HEK293T (cell line): ENCODE measurements at regions not wholly inside any gene's neighbourhood (a gene's known extent, or its start where the extent isn't known, plus 50 kb on each side); places are given as distances from the start of the nearest gene placed in this dataset.

ENCODE experiments used
- CTCF ChIA-PET: fragments of 350-600 bp; formaldehyde crosslinking; extraction: SDS; loops from one replicate; lab custom pipeline; 2021; ENCODE audit warnings: antibody characterized with exemption, inconsistent platforms; lab: Yijun Ruan, JAX
- POLR2A ChIA-PET: fragments of 350-600 bp; formaldehyde crosslinking; extraction: SDS; loops from one replicate; lab custom pipeline; 2020; ENCODE audit warnings: antibody characterized with exemption, inconsistent platforms; lab: Yijun Ruan, JAX
- DNase-seq: peaks from one replicate; pipeline ENCODE4 v3.0.0; 2012; ENCODE audit warnings: mixed read lengths; ENCODE audit errors: extremely low spot score
- ARNT ChIP-seq: fragments of 450-650 bp; IDR thresholded peaks from 2 replicates; pipeline ENCODE4 v1.6.1; 2017; ENCODE audit warnings: mild to moderate bottlenecking
- BHLHE40 ChIP-seq: fragments of 450-650 bp; IDR thresholded peaks from 2 replicates; pipeline ENCODE4 v1.6.1; 2016; ENCODE audit warnings: mild to moderate bottlenecking, moderate library complexity, borderline replicate concordance
- CTBP1 ChIP-seq: fragments of 450-650 bp; IDR thresholded peaks from 2 replicates; pipeline ENCODE4 v1.6.1; 2016; ENCODE audit warnings: borderline replicate concordance
- ELF4 ChIP-seq: fragments of 450-650 bp; IDR thresholded peaks from 2 replicates; pipeline ENCODE4 v1.6.1; 2017; ENCODE audit warnings: antibody characterized with exemption
- FOXA1 ChIP-seq: fragments of 450-650 bp; IDR thresholded peaks from 2 replicates; pipeline ENCODE4 v1.6.1; 2016; ENCODE audit warnings: mild to moderate bottlenecking
- FOXK2 ChIP-seq: fragments of 450-650 bp; IDR thresholded peaks from 2 replicates; pipeline ENCODE4 v1.6.1; 2016; ENCODE audit warnings: mild to moderate bottlenecking
- FOXM1 ChIP-seq: fragments of 450-650 bp; IDR thresholded peaks from 2 replicates; pipeline ENCODE4 v1.6.1; 2017; ENCODE audit warnings: mild to moderate bottlenecking, borderline replicate concordance
- HDGF ChIP-seq: fragments of 450-650 bp; IDR thresholded peaks from 2 replicates; pipeline ENCODE4 v1.6.1; 2017; ENCODE audit warnings: antibody characterized with exemption, borderline replicate concordance
- L3MBTL2 ChIP-seq: fragments of 450-650 bp; conservative IDR thresholded peaks from 2 replicates; pipeline ENCODE4 v1.6.1; 2016; ENCODE audit warnings: mild to moderate bottlenecking
- LEF1 ChIP-seq: fragments of 450-650 bp; IDR thresholded peaks from 2 replicates; pipeline ENCODE4 v1.6.1; 2017; ENCODE audit warnings: mild to moderate bottlenecking, borderline replicate concordance
- NFRKB ChIP-seq: fragments of 450-650 bp; IDR thresholded peaks from 2 replicates; pipeline ENCODE4 v1.6.1; 2016; ENCODE audit warnings: mild to moderate bottlenecking, moderate library complexity
- PKNOX1 ChIP-seq: fragments of 450-650 bp; IDR thresholded peaks from 2 replicates; pipeline ENCODE4 v1.6.1; 2016
- SP1 ChIP-seq: fragments of 450-650 bp; IDR thresholded peaks from 2 replicates; pipeline ENCODE4 v1.6.1; 2017
- SUZ12 ChIP-seq: fragments of 450-650 bp; IDR thresholded peaks from 2 replicates; pipeline ENCODE4 v1.6.1; 2016; ENCODE audit warnings: mild to moderate bottlenecking
- TARDBP ChIP-seq: fragments of 450-650 bp; IDR thresholded peaks from 2 replicates; pipeline ENCODE4 v1.6.1; 2016
- ZNF384 ChIP-seq: fragments of 450-650 bp; IDR thresholded peaks from 2 replicates; pipeline ENCODE4 v1.6.1; 2016

DNA sequence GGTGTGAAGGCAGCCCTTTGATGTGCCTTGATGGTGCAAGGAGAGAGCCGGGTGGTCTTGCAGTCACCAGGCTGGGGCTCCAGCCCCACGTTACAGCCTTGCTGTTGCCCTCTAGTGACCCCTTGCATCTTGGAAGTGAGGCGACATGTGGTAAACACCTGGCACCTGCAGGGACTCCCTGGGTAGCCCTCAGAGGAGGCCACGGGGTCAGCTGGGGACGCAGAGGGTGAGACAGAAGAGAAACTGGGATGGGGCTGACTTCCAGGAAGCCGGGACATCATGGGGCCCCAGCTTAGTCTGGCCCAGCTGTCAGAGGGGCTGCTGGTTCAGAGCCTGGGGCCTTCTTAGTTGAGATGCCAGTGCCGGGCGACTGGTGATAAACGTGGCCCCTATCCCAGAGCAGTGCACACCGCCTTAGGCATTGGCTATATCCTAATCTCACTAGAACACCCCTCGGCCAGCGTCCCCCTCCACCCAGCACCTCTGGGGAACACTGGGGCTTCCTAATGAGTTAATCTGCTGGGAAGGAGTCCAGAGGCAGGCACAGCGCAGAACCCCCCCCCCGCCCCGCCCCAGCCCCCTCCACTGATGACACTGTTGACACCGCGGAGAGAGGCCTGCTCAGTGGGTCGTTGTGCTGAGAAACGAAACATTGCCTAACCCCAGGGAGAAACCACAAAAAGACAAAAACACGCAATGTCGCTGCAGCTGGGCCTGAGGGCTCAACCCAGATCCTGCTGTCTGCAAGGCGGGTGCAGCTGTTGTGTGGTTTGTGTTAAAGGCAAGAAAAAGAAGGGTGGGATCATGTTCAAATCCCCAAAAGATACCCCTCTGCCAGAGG is 60.5 kb upstream of the KLF13 start:
- ChIA-PET CTCF (no interaction called here), POLR2A (no interaction called here)
- no peak for DNase-seq
- no peak for TF ChIP-seq BHLHE40
- TF ChIP-seq HDGF, result no peak
- TF ChIP-seq FOXK2, result no peak
- no peak for TF ChIP-seq SUZ12
- no peak for TF ChIP-seq SP1
- TF ChIP-seq PKNOX1, result no peak
- no peak for TF ChIP-seq CTBP1
- no peak for TF ChIP-seq ZNF384
- TF ChIP-seq FOXA1, result no peak
- no peak for TF ChIP-seq LEF1
- no peak for TF ChIP-seq TARDBP
- TF ChIP-seq ARNT, result no peak

GRCh38 chr15:31266712-31267111 is 59.9 kb upstream of the KLF13 start:
- TF ChIP-seq BHLHE40 (no peak), ELF4 (no peak), FOXA1 (no peak), FOXM1 (no peak), CTBP1 (no peak), SUZ12 (no peak), TARDBP (no peak), L3MBTL2 (no peak), LEF1 (no peak), ZNF384 (no peak), SP1 (no peak), ARNT (no peak), NFRKB (no peak), FOXK2 (no peak), HDGF (no peak), PKNOX1 (no peak)
- CTCF ChIA-PET, result no interaction called here
- no peak for DNase-seq
- POLR2A ChIA-PET, result interaction anchor here (1.3 kb wide), 1 partner anchor 59 kb away, joined by 4 read pairs; the partner anchor contains the start of gene KLF13

DNA sequence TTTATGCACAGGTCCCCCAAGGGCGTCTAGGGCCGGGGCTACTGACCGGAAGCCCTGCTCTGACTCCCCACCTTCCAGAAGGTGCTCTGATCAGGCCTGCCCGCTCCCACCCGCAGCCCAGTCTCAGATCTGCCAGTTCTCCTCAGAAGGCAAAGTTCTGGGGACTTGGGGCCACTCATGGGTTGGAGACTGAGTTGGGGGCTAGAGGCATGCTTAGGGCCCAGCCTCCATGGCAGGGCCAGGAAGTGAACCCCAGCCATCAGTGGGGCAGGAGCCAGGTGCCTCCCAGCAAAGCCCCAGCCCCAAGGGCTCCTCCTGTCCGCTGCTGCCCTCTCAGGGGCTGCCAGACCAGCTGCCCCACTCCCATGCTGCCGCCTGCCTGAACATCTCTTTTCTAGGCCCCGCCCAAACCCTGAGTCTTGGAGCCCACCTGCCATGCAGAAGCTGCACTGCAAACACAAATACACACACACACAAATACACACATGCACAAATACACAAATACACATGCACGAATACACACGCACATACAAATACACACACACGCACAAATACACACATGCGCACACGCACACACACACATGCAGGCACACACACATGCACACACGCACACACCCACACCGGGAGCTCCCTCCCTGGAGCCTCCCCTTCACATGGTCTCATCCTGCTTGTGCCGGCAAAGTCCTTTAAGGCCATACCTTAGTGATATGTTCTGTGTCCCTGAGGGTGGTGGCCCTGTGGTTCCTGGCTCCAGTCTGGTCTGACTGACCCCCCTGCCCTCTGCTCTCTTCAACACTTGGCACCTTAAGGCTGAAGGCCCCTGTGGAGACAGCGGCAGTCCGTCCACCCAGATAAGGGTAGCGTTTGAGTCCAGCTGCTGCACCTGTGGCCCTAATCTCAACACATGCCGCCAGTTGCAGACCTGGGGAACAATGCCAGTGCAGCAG is 59.2 kb upstream of the KLF13 start:
- CTCF ChIA-PET, result no interaction called here
- no peak for DNase-seq
- POLR2A ChIA-PET, result interaction anchor here (1.3 kb wide), 1 partner anchor 59 kb away, joined by 4 read pairs; the partner anchor contains the start of gene KLF13
- TF ChIP-seq ZNF384, result no peak
- TF ChIP-seq SUZ12, result no peak
- no peak for TF ChIP-seq FOXM1
- no peak for TF ChIP-seq TARDBP
- TF ChIP-seq CTBP1, result no peak
- no peak for TF ChIP-seq LEF1
- TF ChIP-seq HDGF, result no peak

GRCh38 chr15:31268108-31268501 is 58.5 kb upstream of the KLF13 start:
- POLR2A ChIA-PET, result interaction anchor here (1.3 kb wide), 1 partner anchor 58 kb away, joined by 4 read pairs; the partner anchor contains the start of gene KLF13
- CTCF ChIA-PET, result no interaction called here
- TF ChIP-seq HDGF, result no peak
- TF ChIP-seq ZNF384, result no peak
- TF ChIP-seq CTBP1, result no peak
- TF ChIP-seq PKNOX1, result no peak
- TF ChIP-seq ARNT, result no peak
- TF ChIP-seq FOXK2, result no peak
- TF ChIP-seq BHLHE40, result no peak
- TF ChIP-seq SUZ12, result no peak
- TF ChIP-seq FOXM1, result no peak
- TF ChIP-seq ELF4, result no peak
- no peak for TF ChIP-seq L3MBTL2
- no peak for TF ChIP-seq NFRKB
- no peak for TF ChIP-seq LEF1
- no peak for TF ChIP-seq TARDBP
- no peak for TF ChIP-seq FOXA1
- no peak for TF ChIP-seq SP1
- no peak for DNase-seq
